IMR-90 (cell line): ENCODE measurements at regions not wholly inside any gene's neighbourhood (a gene's known extent, or its start where the extent isn't known, plus 50 kb on each side); places are given as distances from the start of the nearest gene placed in this dataset.

Experiments used
- BHLHE40 ChIP-seq: fragments of 150-350 bp; IDR thresholded peaks from 2 replicates; pipeline ENCODE4 v1.6.1; 2016; ENCODE audit warnings: mild to moderate bottlenecking, low read depth, low read length
- CTCF ChIP-seq: conservative IDR thresholded peaks from 2 replicates; pipeline ENCODE4 v1.5.1; 2012; ENCODE audit warnings: mild to moderate bottlenecking, low read depth, low read length, improper control_type of control experiment
- MAFK ChIP-seq: IDR thresholded peaks from 2 replicates; pipeline ENCODE4 v1.6.1; 2012; ENCODE audit warnings: low read depth, low read length, improper control_type of control experiment
- MAZ ChIP-seq: IDR thresholded peaks from 2 replicates; pipeline ENCODE4 v1.6.1; 2012; ENCODE audit warnings: low read depth, mild to moderate bottlenecking, low read length, improper control_type of control experiment, moderate library complexity, borderline replicate concordance
- MXI1 ChIP-seq: IDR thresholded peaks from 2 replicates; pipeline ENCODE4 v1.6.1; 2012; ENCODE audit warnings: low read depth, mild to moderate bottlenecking, low read length, moderate library complexity, borderline replicate concordance
- POLR2A ChIP-seq: IDR thresholded peaks from 2 replicates; pipeline ENCODE4 v1.6.1; 2012; ENCODE audit warnings: mild to moderate bottlenecking, low read depth, low read length
- SMC3 ChIP-seq: fragments of 150-350 bp; IDR thresholded peaks from 2 replicates; pipeline ENCODE4 v1.6.1; 2016; ENCODE audit warnings: low read depth, mild to moderate bottlenecking, antibody characterized with exemption, low read length, moderate library complexity
- USF2 ChIP-seq: fragments of 150-350 bp; IDR thresholded peaks from 2 replicates; pipeline ENCODE4 v1.6.1; 2017; ENCODE audit warnings: mild to moderate bottlenecking, antibody characterized with exemption, low read length, low read depth

GRCh38 chr5:125402787-125403186 lies 656.3 kb upstream of the ZNF608 start:
- TF ChIP-seq POLR2A (no peak), MXI1 (no peak), CTCF (no peak), MAZ (no peak), SMC3 (no peak), BHLHE40 (no peak), USF2 (no peak), MAFK (no peak)
